OCI-LY1 (cell line): ENCODE measurements at regions not wholly inside any gene's neighbourhood (a gene's known extent, or its start where the extent isn't known, plus 50 kb on each side); places are given as distances from the start of the nearest gene placed in this dataset.

Experiments used
- H2AFZ ChIP-seq: fragments of 200-600 bp; sonication (generic), shearing (Covaris generic); 2 replicates; pipeline ENCODE4 v1.6.0; 2014; ENCODE audit warnings: antibody characterized with exemption, mild to moderate bottlenecking, low read length
- H3F3A ChIP-seq: fragments of 200-600 bp; sonication (generic), shearing (Covaris generic); 2 replicates; pipeline ENCODE4 v1.6.0; 2014; ENCODE audit warnings: mild to moderate bottlenecking, antibody characterized with exemption, low read length, moderate library complexity; ENCODE audit not compliant: insufficient read depth
- H3K27ac ChIP-seq: fragments of 200-600 bp; sonication (generic); 2 replicates; pipeline ENCODE4 v1.5.1; 2014; ENCODE audit warnings: low read length, mixed run types, mild to moderate bottlenecking, low read depth; ENCODE audit not compliant: poor library complexity, severe bottlenecking
- H3K27me3 ChIP-seq: fragments of 200-600 bp; sonication (generic); 2 replicates; pipeline ENCODE4 v1.6.0; 2014; ENCODE audit warnings: antibody characterized with exemption, mild to moderate bottlenecking, low read length, moderate library complexity; ENCODE audit not compliant: insufficient read depth
- H3K36me3 ChIP-seq: fragments of 200-600 bp; sonication (generic); 2 replicates; pipeline ENCODE4 v1.6.1; 2014; ENCODE audit warnings: mild to moderate bottlenecking, antibody characterized with exemption, low read length, moderate library complexity, mixed read lengths; ENCODE audit not compliant: insufficient read depth
- H3K4me1 ChIP-seq: fragments of 200-600 bp; sonication (generic); 2 replicates; pipeline ENCODE4 v1.5.1; 2014; ENCODE audit warnings: mild to moderate bottlenecking, low read length, moderate library complexity; ENCODE audit not compliant: insufficient read depth, severe bottlenecking
- H3K4me2 ChIP-seq: fragments of 200-600 bp; sonication (generic), shearing (Covaris generic); 2 replicates; pipeline ENCODE4 v1.6.1; 2014; ENCODE audit warnings: low read length
- H3K4me3 ChIP-seq: fragments of 200-600 bp; sonication (generic); 2 replicates; pipeline ENCODE4 v1.5.1; 2014; ENCODE audit warnings: low read length, low read depth, mild to moderate bottlenecking, mixed read lengths; ENCODE audit not compliant: poor library complexity, severe bottlenecking
- H3K79me2 ChIP-seq: fragments of 200-600 bp; shearing (Covaris generic); 2 replicates; pipeline ENCODE4 v1.6.1; 2016; ENCODE audit warnings: mixed run types, low read length, mixed read lengths; ENCODE audit not compliant: insufficient read depth
- H3K9ac ChIP-seq: fragments of 200-600 bp; sonication (generic), shearing (Covaris generic); 2 replicates; pipeline ENCODE4 v1.6.1; 2014; ENCODE audit warnings: mild to moderate bottlenecking, low read length, mixed read lengths
- H3K9me2 ChIP-seq: fragments of 200-600 bp; sonication (generic), shearing (Covaris generic); 2 replicates; pipeline ENCODE4 v1.6.1; 2014; ENCODE audit warnings: low read depth, mild to moderate bottlenecking, low read length, mixed read lengths
- H3K9me3 ChIP-seq: fragments of 200-600 bp; shearing (Covaris generic); 2 replicates; pipeline ENCODE4 v1.6.1; 2014; ENCODE audit warnings: low read length, mixed read lengths
- H4K20me1 ChIP-seq: fragments of 200-600 bp; sonication (generic), shearing (Covaris generic); 2 replicates; pipeline ENCODE4 v1.6.0; 2016; ENCODE audit warnings: mild to moderate bottlenecking, low read length; ENCODE audit not compliant: insufficient read depth
- CTCF ChIP-seq: fragments of 200-600 bp; sonication (generic), shearing (Covaris generic); IDR thresholded peaks from 2 replicates; pipeline ENCODE4 v1.5.1; 2017; ENCODE audit warnings: mild to moderate bottlenecking, antibody characterized with exemption, low read length, moderate library complexity, mixed read lengths
- EZH2 ChIP-seq: fragments of 200-600 bp; sonication (generic), shearing (Covaris generic); IDR thresholded peaks from 2 replicates; pipeline ENCODE4 v1.8.0; 2017; ENCODE audit warnings: borderline replicate concordance, mixed run types, mild to moderate bottlenecking, antibody characterized with exemption, low read length, moderate library complexity, mixed read lengths

- H2AFZ ChIP-seq: no peak overlapping the region
- no peaks in the 10 kb centered on the region for H3F3A ChIP-seq
- H3K36me3 ChIP-seq: no peaks in the 10 kb centered on the region; the same call in 1 of the 2 replicates
- H4K20me1 ChIP-seq: no peaks in the 10 kb centered on the region
- H3K79me2 ChIP-seq: no peaks in the 10 kb centered on the region
- H3K9me3 ChIP-seq: peaks cover 16% of the 10 kb centered on the region
- no peaks in the 10 kb centered on the region for H3K9me2 ChIP-seq
- no peak overlapping the region for H3K4me2 ChIP-seq
- no peaks in the 10 kb centered on the region for H3K27me3 ChIP-seq
- H3K9ac ChIP-seq: no peak overlapping the region
- no peak overlapping the region for H3K27ac ChIP-seq
- no peak overlapping the region for H3K4me3 ChIP-seq
- TF ChIP-seq EZH2: no peak
- TF ChIP-seq CTCF: no peak
- H3K4me1 ChIP-seq: no peaks in the 10 kb centered on the region
These were observed 209.0 kb downstream of the MC4R start for GRCh38 chr18:60163622-60164021.

GRCh38 chr18:60162388-60162787, 210.2 kb downstream of the MC4R start:
- Histone ChIP-seq H3K27me3 (no peaks in the 10 kb centered on the region), H3F3A (no peaks in the 10 kb centered on the region), H3K4me2 (no peak overlapping the region), H3K27ac (no peak overlapping the region), H3K36me3 (no peaks in the 10 kb centered on the region; the same call in 1 of the 2 replicates), H3K9ac (no peak overlapping the region), H3K4me3 (no peak overlapping the region), H3K79me2 (no peaks in the 10 kb centered on the region), H3K9me2 (no peaks in the 10 kb centered on the region), H2AFZ (no peak overlapping the region), H3K9me3 (peaks cover 16% of the 10 kb centered on the region), H4K20me1 (no peaks in the 10 kb centered on the region), H3K4me1 (no peaks in the 10 kb centered on the region)
- TF ChIP-seq CTCF (no peak), EZH2 (no peak)

- H3K9me2 ChIP-seq: no peaks in the 10 kb centered on the region
- no peak overlapping the region for H3K4me3 ChIP-seq
- H3K27ac ChIP-seq: no peak overlapping the region
- no peak overlapping the region for H3K4me2 ChIP-seq
- H3K27me3 ChIP-seq: no peaks in the 10 kb centered on the region
- H2AFZ ChIP-seq: no peak overlapping the region
- H4K20me1 ChIP-seq: no peaks in the 10 kb centered on the region
- TF ChIP-seq CTCF (no peak), EZH2 (no peak)
- peaks cover under 1% of the 10 kb centered on the region; the same call in 1 of the 2 replicates for H3K9me3 ChIP-seq
- no peaks in the 10 kb centered on the region for H3K79me2 ChIP-seq
- no peak overlapping the region for H3K9ac ChIP-seq
- peaks cover 3% of the 10 kb centered on the region for H3K4me1 ChIP-seq
- no peaks in the 10 kb centered on the region; the same call in 1 of the 2 replicates for H3K36me3 ChIP-seq
- H3F3A ChIP-seq: no peaks in the 10 kb centered on the region
These were observed 214.8 kb downstream of the MC4R start for GRCh38 chr18:60157810-60158209.
